B cell (primary cell): ENCODE measurements at regions not wholly inside any gene's neighbourhood (a gene's known extent, or its start where the extent isn't known, plus 50 kb on each side); places are given as distances from the start of the nearest gene placed in this dataset.

Experiments
- ATAC-seq: fragments of 200-7000 bp; cut with Tn5 transposase; one replicate; pipeline ENCODE4 v1.10.0; 2021; ENCODE audit warnings: low read depth, mild to moderate bottlenecking, moderate number of reproducible peaks, moderate library complexity
- CTCF ChIA-PET: fragments of 350-600 bp; sonication (Branson Sonifier 250); formaldehyde crosslinking; loops from one replicate; lab custom pipeline; 2021; ENCODE audit warnings: antibody characterized with exemption, inconsistent platforms; lab: Charles Lee
- POLR2A ChIA-PET: fragments of 350-600 bp; sonication (Branson Sonifier 250); formaldehyde crosslinking; loops from one replicate; lab custom pipeline; 2021; ENCODE audit warnings: antibody characterized with exemption; lab: Charles Lee
- DNase-seq: peaks from one replicate; pipeline ENCODE4 v3.0.0; 2013
- H2AFZ ChIP-seq: 2 replicates; pipeline ENCODE4 v1.6.1; 2012; ENCODE audit warnings: mild to moderate bottlenecking, low read depth, low read length; ENCODE audit not compliant: insufficient read depth, poor library complexity, severe bottlenecking
- H3K27ac ChIP-seq, 2 donors: 1 replicate in 1 of 2; 2 replicates in 1 of 2; pipeline ENCODE4 v1.5.1; 2012 to 2013; ENCODE audit warnings: low read length in 2 of 2, mild to moderate bottlenecking in 2 of 2, moderate library complexity in 1 of 2
- H3K27me3 ChIP-seq, 4 experiments: fragments of 200-600 bp in 1 of 4; sonication (generic) in 1 of 4; replicated peaks in 1 of 4; 1 replicate in 2 of 4; 2 replicates in 2 of 4; pipeline versions ENCODE4 v1.6.1 to v1.7.0; 2013 to 2016; ENCODE audit warnings: low read length in 3 of 4, mild to moderate bottlenecking in 2 of 4, mixed read lengths in 1 of 4, moderate library complexity in 1 of 4; ENCODE audit not compliant: insufficient read depth in 4 of 4, control insufficient read depth in 3 of 4; ENCODE audit errors: control extremely low read depth in 1 of 4
- H3K36me3 ChIP-seq, 2 experiments: replicated peaks in 1 of 2; 1 replicate in 1 of 2; 2 replicates in 1 of 2; pipeline versions ENCODE4 v1.6.1 to v1.7.1; 2013; ENCODE audit warnings: low read length in 1 of 2; ENCODE audit not compliant: insufficient read depth in 2 of 2, control insufficient read depth in 1 of 2; ENCODE audit errors: control extremely low read depth in 1 of 2, extremely low read depth in 1 of 2
- H3K4me1 ChIP-seq, 2 donors: fragments of 200-600 bp in 1 of 2; sonication (generic) in 1 of 2; 1 replicate in 1 of 2; 2 replicates in 1 of 2; pipeline versions ENCODE4 v1.5.1 to v1.6.1; 2013 to 2017; ENCODE audit warnings: low read length in 2 of 2; ENCODE audit not compliant: control insufficient read depth in 2 of 2, insufficient read depth in 2 of 2
- H3K4me2 ChIP-seq: replicated peaks from 2 replicates; pipeline ENCODE3; 2012; ENCODE audit warnings: mild to moderate bottlenecking, low read depth, low read length; ENCODE audit not compliant: poor library complexity, severe bottlenecking
- H3K4me3 ChIP-seq, 5 experiments: fragments of 200-600 bp in 1 of 5; sonication (generic) in 1 of 5; 1 replicate in 3 of 5; 2 replicates in 2 of 5; pipeline versions ENCODE4 v1.5.1 to v1.7.0; 2011 to 2016; ENCODE audit warnings: low read length in 4 of 5, mild to moderate bottlenecking in 4 of 5, low read depth in 2 of 5, control low read depth in 1 of 5, moderate library complexity in 1 of 5; ENCODE audit not compliant: insufficient read depth in 1 of 5; ENCODE audit errors: control extremely low read depth in 1 of 5, extremely low read depth in 1 of 5
- H3K79me2 ChIP-seq: fragments of 200-600 bp; sonication (generic); one replicate; pipeline ENCODE4 v1.6.0; 2016; ENCODE audit warnings: low read length; ENCODE audit not compliant: control insufficient read depth, insufficient read depth
- H3K9ac ChIP-seq: fragments of 200-600 bp; sonication (generic); 2 replicates; pipeline ENCODE4 v1.6.1; 2017; ENCODE audit warnings: mild to moderate bottlenecking, low read length, moderate library complexity
- H3K9me3 ChIP-seq, 3 donors: one replicate each; pipeline versions ENCODE4 v1.6.1 to v1.7.1; 2013; ENCODE audit warnings: low read length in 2 of 3; ENCODE audit not compliant: control insufficient read depth in 2 of 3, insufficient read depth in 1 of 3; ENCODE audit errors: control extremely low read depth in 1 of 3
- H4K20me1 ChIP-seq: 2 replicates; pipeline ENCODE4 v1.6.0; 2012; ENCODE audit warnings: mild to moderate bottlenecking, low read length; ENCODE audit not compliant: insufficient read depth, control insufficient read depth, poor library complexity, severe bottlenecking
- H3K27ac Mint-ChIP-seq: one replicate; pipeline ENCODE4 v1.8.0; 2021; ENCODE audit warnings: mixed read lengths
- H3K27me3 Mint-ChIP-seq: one replicate; pipeline ENCODE4 v1.8.0; 2021; ENCODE audit warnings: mixed read lengths
- H3K4me1 Mint-ChIP-seq: one replicate; pipeline ENCODE4 v1.8.0; 2021; ENCODE audit warnings: mixed read lengths
- H3K4me3 Mint-ChIP-seq: one replicate; pipeline ENCODE4 v1.8.0; 2021; ENCODE audit warnings: mixed read lengths
- H3K9me3 Mint-ChIP-seq: one replicate; pipeline ENCODE4 v1.8.0; 2022; ENCODE audit warnings: mixed read lengths; ENCODE audit not compliant: insufficient read depth
- CTCF ChIP-seq: fragments of 200-600 bp; IDR thresholded peaks from one replicate; pipeline ENCODE4 v1.8.0; 2022; ENCODE audit warnings: antibody characterized with exemption, mild to moderate bottlenecking
- EZH2 ChIP-seq: IDR thresholded peaks from 2 replicates; pipeline ENCODE4 v1.6.1; 2012; ENCODE audit warnings: borderline replicate concordance, low read depth, mild to moderate bottlenecking, moderate library complexity, low read length; ENCODE audit not compliant: insufficient read depth, poor library complexity, severe bottlenecking
- WGBS: methylation state at CpG from one replicate; pipeline ENCODE4 v1.1.5; 2013; ENCODE audit warnings: missing lambda C conversion rate; ENCODE audit not compliant: insufficient coverage; 5-methylcytosine and 5-hydroxymethylcytosine counted together
- intact Hi-C: fragments of 100-400 bp; cut with micrococcal nuclease; formaldehyde crosslinking; loops from one replicate; pipeline ENCODE4 v1.10.0; 2022

GRCh38 chrX:13485167-13485566 is 84.2 kb upstream of the EGFL6 start:
- no peak overlapping the region for H3K4me3 Mint-ChIP-seq
- CTCF ChIA-PET, result interaction anchor here (0.6 to 0.8 kb wide), 4 partner anchors 37 to 1926 kb away, joined by 3 read pairs; no protein-coding TSS in a partner anchor

GRCh38 chrX:13483773-13484172 is 85.6 kb upstream of the EGFL6 start:
- H3K27ac ChIP-seq, result no peak overlapping the region
- intact Hi-C loops, result no loop called here
- peaks cover 7% of the 10 kb centered on the region for H3K9me3 Mint-ChIP-seq
- DNase-seq, result no peak
- ATAC-seq, result no peak
- no peaks in the 10 kb centered on the region for H3K36me3 ChIP-seq
- POLR2A ChIA-PET, result no interaction called here
- peaks cover 22% of the 10 kb centered on the region for H3K4me1 Mint-ChIP-seq
- H3K4me3 Mint-ChIP-seq, result no peak overlapping the region
- H3K27me3 ChIP-seq, result no peaks in the 10 kb centered on the region
- peaks cover 18 to 22% of the 10 kb centered on the region in 2 donors for H3K4me1 ChIP-seq
- H3K9ac ChIP-seq, result no peak overlapping the region
- H3K4me3 ChIP-seq, result no peak overlapping the region
- peaks cover 0 to 10% (median 5%) of the 10 kb centered on the region in 3 donors for H3K9me3 ChIP-seq
- WGBS, result no CpG with 5 or more reads among the region's 3 CpGs
- H2AFZ ChIP-seq, result no peak overlapping the region
- no peak overlapping the region for H3K27ac Mint-ChIP-seq
- no peaks in the 10 kb centered on the region for H4K20me1 ChIP-seq
- no peaks in the 10 kb centered on the region for H3K27me3 Mint-ChIP-seq
- no peaks in the 10 kb centered on the region for H3K79me2 ChIP-seq
- CTCF ChIA-PET, result interaction anchor here (1.1 kb wide), 1 partner anchor 537 kb away, joined by 3 read pairs; no protein-coding TSS in a partner anchor
- H3K4me2 ChIP-seq, result no peak overlapping the region
- no peak for TF ChIP-seq EZH2
- no peak for TF ChIP-seq CTCF

More at GRCh38 chrX:13485167-13485566, 84.2 kb upstream of the EGFL6 start:
- WGBS, result no CpG with 5 or more reads among the region's 2 CpGs
- Histone ChIP-seq H2AFZ (no peak overlapping the region), H3K9me3 (peaks cover 0 to 10% (median 5%) of the 10 kb centered on the region in 3 donors), H3K9ac (no peak overlapping the region), H3K4me2 (no peak overlapping the region), H3K4me1 (peaks cover 18 to 22% of the 10 kb centered on the region in 2 donors), H4K20me1 (no peaks in the 10 kb centered on the region), H3K27me3 (no peaks in the 10 kb centered on the region), H3K36me3 (no peaks in the 10 kb centered on the region), H3K79me2 (no peaks in the 10 kb centered on the region), H3K4me3 (no peak overlapping the region), H3K27ac (no peak overlapping the region)
- no peak for DNase-seq
- no peak for TF ChIP-seq EZH2
- no peak for TF ChIP-seq CTCF
- no peak overlapping the region for H3K27ac Mint-ChIP-seq
- POLR2A ChIA-PET, result no interaction called here
- intact Hi-C loops, result loop anchor here (5.0 kb wide), 2 partner anchors 138 to 223 kb away; no protein-coding TSS in a partner anchor
- no peaks in the 10 kb centered on the region for H3K27me3 Mint-ChIP-seq
- peaks cover 22% of the 10 kb centered on the region for H3K4me1 Mint-ChIP-seq
- no peak for ATAC-seq
- peaks cover 7% of the 10 kb centered on the region for H3K9me3 Mint-ChIP-seq
